Calu3 (cell line): ENCODE measurements at regions not wholly inside any gene's neighbourhood (a gene's known extent, or its start where the extent isn't known, plus 50 kb on each side); places are given as distances from the start of the nearest gene placed in this dataset.

ENCODE experiments used
- BruUV-seq: library from RNA; stranded (reverse); fragments of 400-500 nt; replicated peaks from 2 replicates; lab custom pipeline; 2021; lab: Mats Ljungman, UMichigan
- CTCF ChIA-PET: fragments of 300-600 bp; sonication (Branson Sonifier 250); formaldehyde crosslinking; loops from one replicate; lab custom pipeline; 2022; ENCODE audit warnings: antibody characterized with exemption; lab: Charles Lee
- DNase-seq: peaks from one replicate; pipeline ENCODE4 v3.0.0; 2022
- H3K27ac Mint-ChIP-seq: one replicate; pipeline ENCODE4 v1.8.0; 2022; ENCODE audit warnings: mixed read lengths; ENCODE audit not compliant: unreplicated experiment
- H3K27me3 Mint-ChIP-seq: one replicate; pipeline ENCODE4 v1.8.0; 2022; ENCODE audit warnings: mixed read lengths; ENCODE audit not compliant: unreplicated experiment
- H3K36me3 Mint-ChIP-seq: one replicate; pipeline ENCODE4 v1.8.0; 2022; ENCODE audit warnings: mild to moderate bottlenecking, moderate library complexity, mixed read lengths; ENCODE audit not compliant: insufficient read depth, unreplicated experiment
- H3K4me1 Mint-ChIP-seq: one replicate; pipeline ENCODE4 v1.8.0; 2022; ENCODE audit warnings: mild to moderate bottlenecking, low read depth, mixed read lengths; ENCODE audit not compliant: unreplicated experiment
- H3K4me3 Mint-ChIP-seq: one replicate; pipeline ENCODE4 v1.8.0; 2022; ENCODE audit warnings: mild to moderate bottlenecking, low read depth, moderate library complexity, mixed read lengths; ENCODE audit not compliant: unreplicated experiment
- H3K9me3 Mint-ChIP-seq: one replicate; pipeline ENCODE4 v1.8.0; 2022; ENCODE audit warnings: low read depth, mixed read lengths; ENCODE audit not compliant: unreplicated experiment
- CTCF ChIP-seq: fragments of 200-600 bp; IDR thresholded peaks from one replicate; pipeline ENCODE4 v1.8.0; 2022; ENCODE audit warnings: antibody characterized with exemption; ENCODE audit not compliant: unreplicated experiment
- intact Hi-C: fragments of 100-400 bp; cut with micrococcal nuclease; formaldehyde crosslinking; loops from one replicate; pipeline ENCODE4 v1.10.0; 2022; ENCODE audit not compliant: unreplicated experiment

- H3K27me3 Mint-ChIP-seq: no peaks in the 10 kb centered on the region
- CTCF ChIA-PET: no interaction called here
- BruUV-seq: no TSS peak
Observed at GRCh38 chr12:67811437-67812361, 163.2 kb downstream of the DYRK2 start.

DNA sequence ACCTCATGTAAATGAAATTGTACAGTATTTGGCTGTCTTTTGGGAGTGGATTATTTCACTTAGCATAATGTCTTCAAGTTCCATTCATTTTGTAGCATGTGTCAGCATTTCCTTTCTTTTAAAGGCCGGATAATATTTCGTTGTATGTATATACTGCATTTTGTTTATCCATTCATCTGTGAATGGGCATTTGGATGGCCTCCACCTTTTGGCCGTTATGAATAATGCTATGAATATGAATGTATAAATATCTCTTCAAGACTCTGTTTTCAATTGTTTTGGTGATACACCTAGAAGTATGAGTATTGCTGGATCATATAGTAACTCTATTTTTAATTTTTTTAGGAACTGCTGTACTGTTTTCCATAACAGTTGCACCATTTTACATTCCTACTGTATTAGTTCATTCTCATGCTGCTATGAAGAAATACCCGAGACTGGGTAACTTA lies 164.9 kb downstream of the DYRK2 start:
- intact Hi-C loops: no loop called here
- Mint-ChIP-seq H3K36me3 (no peaks in the 10 kb centered on the region), H3K4me1 (no peaks in the 10 kb centered on the region), H3K4me3 (no peak overlapping the region), H3K9me3 (peaks cover 2% of the 10 kb centered on the region), H3K27ac (no peak overlapping the region), H3K27me3 (no peaks in the 10 kb centered on the region)
- no TSS peak for BruUV-seq
- CTCF ChIA-PET: no interaction called here
- DNase-seq: no peak
- no peak for TF ChIP-seq CTCF

More at GRCh38 chr12:67811437-67812361, 163.2 kb downstream of the DYRK2 start:
- Mint-ChIP-seq H3K4me1 (no peaks in the 10 kb centered on the region), H3K4me3 (no peak overlapping the region), H3K36me3 (no peaks in the 10 kb centered on the region), H3K9me3 (peaks cover 2% of the 10 kb centered on the region), H3K27ac (no peak overlapping the region)
- intact Hi-C loops: no loop called here
- no peak for DNase-seq
- TF ChIP-seq CTCF: no peak

DNA sequence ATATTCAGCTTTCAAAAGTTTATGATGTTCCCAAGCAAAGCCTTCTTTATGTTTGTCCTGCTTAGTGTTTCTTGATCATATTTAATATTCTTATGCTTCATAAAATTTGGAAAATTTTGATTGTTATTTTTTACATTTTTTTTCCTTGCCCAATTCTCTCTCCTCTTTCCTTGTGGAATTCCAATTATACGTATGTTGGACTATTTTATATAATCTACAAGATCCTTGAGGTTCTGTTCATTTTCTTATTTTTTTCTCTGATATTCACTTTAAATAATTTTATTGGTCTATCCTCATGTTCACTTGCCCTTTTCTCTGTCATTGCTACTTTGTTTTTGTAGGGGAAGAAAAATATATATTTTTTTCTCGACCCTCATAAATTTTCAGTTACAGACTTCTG lies 167.7 kb downstream of the DYRK2 start:
- intact Hi-C loops: no loop called here

DNA sequence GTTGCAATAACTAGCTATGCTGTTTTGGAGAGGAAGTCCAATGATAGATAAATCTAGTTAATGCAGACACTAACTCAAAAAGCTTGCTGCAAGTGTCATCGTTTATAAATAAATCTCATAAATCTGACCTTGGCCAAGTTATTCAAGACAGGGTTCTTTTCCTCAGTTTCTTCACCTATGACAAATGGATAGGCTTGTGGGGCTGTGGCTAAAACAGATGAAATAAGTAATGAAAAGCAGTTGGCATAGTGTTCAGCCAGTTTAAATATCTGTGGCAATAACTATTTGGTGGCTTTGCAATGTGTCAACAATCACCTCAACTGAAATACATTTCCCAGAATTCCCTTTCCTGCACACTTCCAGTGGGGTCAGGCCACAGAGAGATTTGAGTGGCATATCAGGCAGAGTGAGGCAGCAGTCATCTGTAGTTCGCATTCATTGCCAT lies 169.9 kb downstream of the DYRK2 start:
- no peak for TF ChIP-seq CTCF
- H3K27me3 Mint-ChIP-seq: no peaks in the 10 kb centered on the region
- no peaks in the 10 kb centered on the region for H3K4me1 Mint-ChIP-seq
- H3K4me3 Mint-ChIP-seq: no peak overlapping the region
- no peak for DNase-seq
- no TSS peak for BruUV-seq
- no peak overlapping the region for H3K27ac Mint-ChIP-seq
- intact Hi-C loops: no loop called here
- CTCF ChIA-PET: interaction anchor here (0.7 kb wide), 1 partner anchor 180 kb away, joined by 3 read pairs; no protein-coding TSS in a partner anchor
- no peaks in the 10 kb centered on the region for H3K36me3 Mint-ChIP-seq
- H3K9me3 Mint-ChIP-seq: no peaks in the 10 kb centered on the region

More for the DNA sequence above, 167.7 kb downstream of the DYRK2 start:
- Mint-ChIP-seq H3K4me3 (no peak overlapping the region), H3K27ac (no peak overlapping the region), H3K36me3 (no peaks in the 10 kb centered on the region), H3K27me3 (no peaks in the 10 kb centered on the region), H3K9me3 (peaks cover 2% of the 10 kb centered on the region), H3K4me1 (no peaks in the 10 kb centered on the region)
- CTCF ChIA-PET: no interaction called here
- BruUV-seq: no TSS peak
- DNase-seq: no peak
- no peak for TF ChIP-seq CTCF
